ENCODE measurements at regions not wholly inside any gene's neighbourhood (a gene's known extent, or its start where the extent isn't known, plus 50 kb on each side); places are given as distances from the start of the nearest gene placed in this dataset.

DNA sequence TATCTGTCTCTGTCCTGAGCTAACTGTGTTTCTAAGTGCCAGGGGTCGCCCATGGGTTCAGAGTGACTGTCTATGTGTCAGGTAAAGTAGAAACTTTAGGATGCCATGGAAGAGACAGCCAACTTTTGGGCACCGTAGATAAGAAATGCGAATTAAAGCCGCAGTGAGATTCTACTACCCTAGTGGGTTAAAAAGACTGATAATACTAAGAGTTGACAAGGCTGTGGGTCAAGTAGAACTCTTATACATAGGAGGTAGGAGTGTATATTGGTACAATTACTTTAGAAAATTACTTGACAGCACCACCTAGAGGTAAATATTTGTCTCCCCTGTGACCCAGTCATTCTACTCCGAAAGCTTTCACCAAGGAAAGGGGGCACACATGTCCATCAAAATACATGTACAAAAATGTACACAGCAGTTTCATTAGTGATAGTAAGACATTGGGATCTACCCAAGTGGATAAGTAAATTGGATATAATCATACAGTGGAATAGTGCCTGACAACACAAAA, 371.3 kb downstream of the SLC4A3 start:
- no peak for DNase-seq (ENCODE audit: low read depth)

DNA sequence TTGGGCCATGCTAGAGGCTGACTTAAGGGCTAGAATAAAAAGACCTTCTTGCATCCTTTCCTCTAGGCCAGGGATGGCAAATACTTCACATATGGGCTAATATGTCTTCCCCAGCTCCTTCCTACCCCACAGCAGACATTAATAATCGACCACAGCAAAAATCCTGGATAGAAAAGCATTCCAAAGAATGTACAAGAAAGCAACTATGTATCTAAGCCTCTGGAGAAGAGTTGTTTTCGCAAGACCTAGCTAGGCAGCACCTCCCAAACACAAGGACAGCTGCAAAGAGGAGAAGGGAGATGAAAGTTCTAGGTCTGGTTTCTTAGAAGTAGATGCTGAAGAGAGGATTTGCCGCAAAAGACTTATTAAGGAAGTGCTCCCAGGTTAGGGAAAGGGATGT, 372.6 kb downstream of the SLC4A3 start:
- DNase-seq (ENCODE audit: low read depth): no peak

DNA sequence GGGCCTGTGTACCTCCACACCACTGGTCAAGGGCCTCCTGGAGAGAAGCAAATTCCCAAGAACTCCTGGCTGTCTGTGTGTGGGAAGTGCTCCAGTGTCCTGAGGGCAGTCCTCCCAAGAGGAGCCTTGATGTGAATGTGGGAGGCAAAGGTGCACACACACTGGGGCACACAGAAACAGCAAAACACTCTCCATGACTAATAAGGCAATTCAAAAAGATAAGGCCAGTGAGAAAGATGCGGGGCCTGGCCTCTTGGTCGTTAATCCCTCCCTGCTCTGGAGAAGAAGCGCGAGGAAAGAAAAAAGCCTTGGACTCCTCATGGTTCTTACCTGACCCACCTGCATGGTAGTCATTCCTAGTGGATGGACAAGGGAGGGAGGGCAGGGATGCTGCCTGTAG, 373.2 kb downstream of the SLC4A3 start:
- no peak for DNase-seq (ENCODE audit: low read depth)

DNA sequence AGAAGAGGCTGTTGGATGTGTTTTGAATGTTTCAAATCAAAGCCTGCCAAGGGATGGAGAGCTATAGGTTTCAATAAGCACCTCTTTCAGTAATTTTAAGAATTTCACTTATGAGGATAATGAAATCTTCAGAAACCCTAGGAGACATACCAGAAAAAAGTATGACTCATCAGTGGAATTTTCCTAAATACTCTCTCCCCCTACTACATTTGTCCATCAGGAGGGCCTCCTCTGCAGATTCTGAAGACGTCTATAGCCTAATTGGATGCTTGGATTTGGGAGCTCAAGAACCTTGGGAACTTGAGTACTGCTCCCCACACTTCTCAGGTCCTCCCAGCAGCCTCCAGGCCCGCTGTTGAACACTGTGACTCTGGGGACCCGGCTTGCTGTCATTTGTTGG, 374.3 kb downstream of the SLC4A3 start:
- DNase-seq (ENCODE audit: low read depth): no peak

DNA sequence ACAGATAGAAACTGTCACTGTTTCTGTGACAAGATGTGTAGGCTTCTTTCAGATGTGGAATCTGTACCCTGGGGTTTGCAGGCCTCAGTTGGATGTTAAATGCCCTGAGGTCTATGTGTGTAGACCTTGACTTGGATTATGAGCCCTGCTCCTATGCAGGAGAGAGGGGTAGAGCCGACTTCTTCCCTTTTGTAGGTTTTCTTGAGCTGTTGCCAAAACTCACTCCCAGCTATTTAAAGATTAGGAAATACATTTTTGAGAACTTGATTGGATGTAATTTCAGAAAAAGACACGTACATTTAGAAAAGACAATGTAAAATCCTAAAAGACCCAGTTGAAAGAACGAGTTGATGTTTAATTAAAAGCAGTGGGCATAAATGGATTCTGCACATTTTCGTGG, 374.8 kb downstream of the SLC4A3 start:
- DNase-seq (ENCODE audit: low read depth): no peak

DNA sequence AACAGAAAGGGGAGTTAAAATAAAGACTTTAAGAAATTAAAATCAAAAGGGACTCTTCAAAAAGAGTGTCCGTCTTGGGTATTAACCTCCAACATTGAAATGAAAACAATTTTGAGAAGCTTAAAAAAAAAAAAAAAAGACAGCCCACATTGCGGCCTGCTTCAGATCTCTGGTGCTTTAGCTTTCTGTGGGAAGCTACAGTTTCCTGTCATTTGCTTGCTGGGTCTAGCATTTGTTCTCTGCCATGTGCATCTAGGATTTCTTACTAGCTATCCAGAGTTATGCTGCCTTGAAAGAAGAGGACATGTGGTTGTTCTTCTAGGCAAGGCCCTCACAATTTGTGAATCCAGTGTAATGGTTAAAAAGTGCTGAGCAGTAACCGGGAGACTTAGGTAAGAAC, 375.3 kb downstream of the SLC4A3 start:
- no peak for DNase-seq (ENCODE audit: low read depth)

DNA sequence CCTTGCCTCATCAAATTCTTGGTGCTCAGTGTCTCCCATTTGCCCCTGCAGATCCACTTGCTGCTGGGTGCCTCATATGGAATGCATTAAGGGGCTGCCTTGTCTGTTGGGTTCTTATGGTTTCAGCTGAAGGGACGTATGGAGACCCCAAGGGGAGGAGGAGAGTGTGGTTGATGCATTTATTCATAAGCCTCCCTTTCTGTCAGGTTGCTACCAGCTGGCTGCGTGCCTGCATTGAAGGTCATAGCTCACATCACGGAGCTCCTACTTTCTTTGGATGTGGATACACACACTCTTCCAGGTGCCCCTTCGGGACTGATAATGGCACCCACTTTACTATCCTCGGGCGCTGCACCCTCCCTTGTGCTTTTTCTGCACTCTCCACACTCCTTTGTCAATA, 377.9 kb downstream of the SLC4A3 start:
- DNase-seq (ENCODE audit: low read depth): no peak

DNA sequence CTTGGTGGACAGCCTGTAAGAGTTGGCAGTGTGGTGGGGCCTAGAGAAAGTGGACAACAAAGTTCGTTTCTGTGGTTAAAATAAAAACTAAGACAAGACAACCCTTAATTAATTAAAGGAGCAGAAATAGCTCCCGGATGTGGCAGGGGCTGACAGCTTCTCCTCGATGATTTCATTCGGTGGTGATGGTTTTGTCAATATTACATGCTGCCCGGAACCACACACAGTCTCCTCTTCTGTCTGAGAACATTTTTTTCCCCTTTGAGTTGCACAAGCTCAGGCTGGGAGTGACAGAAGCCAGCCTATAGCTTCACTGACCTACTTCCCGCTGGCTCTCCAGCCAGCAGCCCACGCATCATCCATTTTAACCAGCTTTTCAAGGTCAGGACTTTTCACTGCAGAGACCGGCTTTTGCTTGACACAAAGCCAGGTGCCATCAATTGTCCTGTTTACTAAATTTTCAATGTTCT, 378.8 kb downstream of the SLC4A3 start:
- no peak for DNase-seq (ENCODE audit: low read depth)

DNA sequence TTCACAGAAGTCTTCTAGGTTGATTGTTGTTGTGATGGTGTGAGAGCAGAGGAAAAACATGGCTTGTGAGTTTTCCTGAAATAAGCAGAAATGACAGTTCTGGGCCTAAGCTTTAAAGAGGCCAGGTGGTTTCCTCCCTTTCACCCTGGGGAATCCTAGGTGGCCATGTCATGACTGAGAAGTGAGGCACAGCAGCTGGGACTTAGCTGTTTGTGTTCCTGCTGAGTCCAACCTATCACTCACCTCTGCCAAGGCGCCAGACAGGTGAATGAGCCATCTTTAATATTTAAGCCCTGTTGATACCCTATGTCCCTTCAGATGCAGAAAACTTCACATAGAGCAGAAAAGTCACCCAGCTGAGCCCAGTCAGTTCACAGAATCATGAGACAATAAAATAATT, 384.4 kb downstream of the SLC4A3 start:
- no peak for DNase-seq (ENCODE audit: low read depth)

DNA sequence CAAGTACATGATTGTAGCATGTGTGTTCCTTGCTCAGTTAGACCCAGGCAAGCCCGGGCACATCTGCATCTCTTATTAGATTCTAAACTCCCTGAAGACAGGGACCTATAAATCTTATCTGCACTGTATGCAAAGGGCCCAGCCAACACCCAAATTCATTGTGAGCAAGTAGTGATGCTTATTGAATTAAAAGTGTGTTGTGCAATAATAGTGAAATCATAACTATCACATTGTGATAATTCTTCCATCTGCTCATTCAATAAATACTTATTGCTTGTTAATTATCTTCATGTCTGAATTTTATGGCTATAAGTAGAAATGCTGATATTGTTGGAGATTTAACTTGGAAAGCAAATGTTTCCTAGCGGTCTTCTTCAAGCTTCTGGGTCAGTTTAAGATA, 387.5 kb downstream of the SLC4A3 start:
- DNase-seq (ENCODE audit: low read depth): no peak

DNA sequence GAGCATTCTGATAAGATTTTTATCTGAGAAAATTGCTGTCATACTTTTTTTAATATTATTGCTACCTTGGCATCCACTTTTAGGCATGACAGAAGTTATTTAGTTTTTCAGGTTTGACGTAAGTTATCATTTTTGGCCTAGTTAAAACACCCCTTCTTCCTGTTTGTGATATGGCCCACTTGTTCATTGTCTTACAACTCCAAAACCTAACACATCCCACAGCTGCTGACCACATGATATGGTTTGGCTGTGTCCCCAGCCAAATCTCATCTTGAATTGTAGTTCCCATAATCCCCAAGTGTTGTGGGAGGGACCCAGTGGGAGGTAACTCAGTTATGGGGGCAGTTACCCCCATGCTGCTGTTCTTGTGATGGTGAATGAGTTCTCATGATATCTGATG, 388.1 kb downstream of the SLC4A3 start:
- no peak for DNase-seq (ENCODE audit: low read depth)

DNA sequence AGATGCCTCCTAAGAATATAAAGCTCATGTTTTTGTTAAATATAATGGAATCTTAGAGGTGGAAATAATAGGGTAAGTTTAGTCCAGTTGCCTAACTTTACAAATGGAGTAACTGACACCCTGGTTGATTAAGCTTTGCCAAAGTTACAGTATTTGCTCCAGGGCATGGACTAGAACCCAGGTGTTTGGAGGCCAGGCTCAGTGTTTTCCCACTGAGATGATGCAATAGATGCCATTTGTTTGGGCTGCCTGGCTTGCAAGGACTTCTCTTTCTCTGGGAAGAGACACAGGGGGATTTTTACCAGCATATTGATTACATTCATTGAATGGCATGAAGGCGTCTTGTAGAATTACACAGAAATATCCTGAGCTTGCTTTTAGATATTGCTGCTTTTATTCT, 397.8 kb downstream of the SLC4A3 start:
- DNase-seq (ENCODE audit: low read depth): no peak

DNA sequence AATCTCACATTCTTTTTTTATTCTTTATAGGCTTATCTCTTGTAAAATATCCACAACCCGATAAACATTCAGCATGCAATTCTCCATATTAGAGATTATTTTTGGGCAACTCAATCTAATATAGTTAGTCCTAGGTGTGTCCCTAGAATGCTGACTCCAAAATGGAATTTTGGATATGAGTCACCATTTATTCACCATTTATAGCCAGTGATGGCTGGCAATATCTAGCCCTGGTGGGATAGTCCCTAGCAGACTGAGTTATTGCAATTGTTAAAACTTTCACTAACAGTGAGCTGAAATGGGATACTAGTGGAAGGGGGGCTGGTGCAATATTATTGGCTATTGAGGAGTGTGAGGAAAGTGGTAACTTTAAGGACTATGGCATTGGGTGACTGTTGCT, 401.6 kb downstream of the SLC4A3 start:
- no peak for DNase-seq (ENCODE audit: low read depth)

DNA sequence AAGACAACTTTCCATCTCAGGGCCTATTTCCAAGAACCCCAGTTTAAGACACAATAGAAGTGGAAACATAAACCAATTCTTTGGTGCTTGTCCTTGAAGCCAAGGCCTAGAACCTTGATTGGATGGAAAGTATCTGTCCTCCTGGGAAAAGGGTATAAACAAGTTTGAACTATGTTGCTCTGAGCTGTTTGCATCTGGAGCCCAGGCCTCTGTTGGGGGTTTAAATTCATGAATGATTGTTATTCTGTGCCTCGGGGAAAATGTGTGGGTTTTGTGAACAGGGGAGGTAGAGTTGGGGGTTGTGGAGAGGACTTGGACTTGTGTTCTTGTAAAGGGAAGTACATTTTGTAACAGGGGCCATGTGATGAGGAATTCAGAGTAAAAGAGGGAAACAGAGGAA, 406.1 kb downstream of the SLC4A3 start:
- DNase-seq (ENCODE audit: low read depth): no peak

DNA sequence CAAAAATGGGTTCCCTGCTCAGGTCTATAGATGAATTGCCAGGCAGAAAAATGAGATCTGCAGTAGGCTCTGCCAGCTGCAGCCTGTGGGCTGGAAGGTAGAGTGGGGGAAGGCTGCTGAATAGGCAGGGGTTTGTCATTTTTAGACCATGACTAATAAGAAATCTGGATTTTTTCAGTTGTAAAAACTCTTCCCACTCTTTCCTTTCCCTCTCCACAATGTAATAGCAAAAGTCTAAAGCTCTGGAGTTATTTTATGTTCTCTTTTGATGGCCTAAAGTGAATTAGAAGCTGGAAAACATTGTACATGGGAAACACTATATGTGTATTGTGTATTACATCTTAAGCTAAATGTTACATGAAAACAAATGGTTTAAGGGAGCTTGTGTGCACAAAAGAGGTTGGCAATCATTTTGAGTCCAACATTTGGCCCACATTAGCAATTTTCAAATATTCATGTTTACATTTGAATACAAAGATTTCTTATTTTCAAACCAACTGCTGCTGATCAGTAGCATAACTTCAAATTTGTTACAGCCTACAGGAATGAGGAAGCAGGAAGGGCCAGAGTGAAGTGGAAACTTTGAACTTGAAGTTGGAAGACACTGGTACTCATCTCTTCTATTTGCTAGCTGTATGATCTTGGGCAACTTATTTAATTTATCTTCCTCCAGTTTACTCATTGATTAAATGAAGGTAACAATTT, 407.1 kb downstream of the SLC4A3 start:
- no peak for DNase-seq (ENCODE audit: low read depth)

DNA sequence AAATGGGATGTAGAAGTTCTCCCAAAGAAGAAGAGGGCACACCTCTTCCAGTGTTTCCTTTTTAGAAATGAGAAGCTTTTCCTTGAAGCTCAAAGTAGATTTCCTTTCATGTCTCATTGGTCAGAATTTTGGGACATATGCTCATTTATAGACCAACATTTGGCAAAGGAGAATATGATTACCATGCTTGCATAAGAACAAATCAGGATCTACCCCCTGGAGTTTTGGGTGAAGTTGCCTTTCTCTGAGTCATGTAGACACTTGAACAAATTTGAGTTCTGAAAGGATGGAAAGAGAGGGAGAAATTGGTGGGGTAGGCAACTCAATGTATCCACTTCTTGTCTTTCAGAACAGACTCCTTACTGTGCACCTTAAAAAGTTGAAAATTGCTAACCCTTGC, 409.0 kb downstream of the SLC4A3 start:
- DNase-seq (ENCODE audit: low read depth): no peak

DNA sequence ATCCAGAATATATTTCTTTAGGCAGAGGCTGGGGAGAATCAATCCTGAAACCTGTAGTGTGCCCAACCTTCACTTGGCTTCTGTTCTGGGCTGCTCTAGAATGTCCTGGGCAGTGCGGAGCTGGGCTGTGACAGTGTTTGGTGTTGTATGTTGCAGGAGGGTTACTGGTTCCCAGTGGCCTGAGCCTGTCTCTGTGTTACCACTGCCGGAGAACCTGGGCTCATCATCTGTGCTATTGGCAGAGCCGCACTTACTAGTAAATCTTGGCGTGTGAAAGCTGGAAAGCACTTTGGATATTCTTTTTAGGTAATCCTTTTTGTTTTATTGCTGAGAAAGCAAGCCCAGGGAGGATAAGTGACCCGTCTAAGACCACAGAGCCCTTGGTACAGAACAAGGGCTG, 412.9 kb downstream of the SLC4A3 start:
- no peak for DNase-seq (ENCODE audit: low read depth)

DNA sequence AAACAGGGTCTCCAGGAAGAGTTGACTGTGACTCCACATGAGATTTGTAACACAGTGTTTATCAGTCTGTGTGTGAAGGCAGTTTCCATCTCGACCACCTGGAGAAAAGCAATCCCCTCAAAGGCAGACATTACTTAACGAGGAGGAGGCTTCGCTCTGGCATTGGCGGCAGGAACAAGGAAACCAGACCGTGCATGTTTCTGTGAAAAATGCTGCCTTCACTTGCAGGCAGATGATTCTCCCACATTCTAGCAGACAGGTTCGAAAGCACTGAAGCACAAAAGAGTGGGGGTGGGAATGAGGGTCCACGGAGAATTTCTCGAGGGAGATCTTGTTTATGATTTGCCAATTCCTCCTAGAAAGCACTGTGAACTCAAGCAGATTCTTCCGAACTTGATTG, 414.0 kb downstream of the SLC4A3 start:
- no peak for DNase-seq (ENCODE audit: low read depth)

DNA sequence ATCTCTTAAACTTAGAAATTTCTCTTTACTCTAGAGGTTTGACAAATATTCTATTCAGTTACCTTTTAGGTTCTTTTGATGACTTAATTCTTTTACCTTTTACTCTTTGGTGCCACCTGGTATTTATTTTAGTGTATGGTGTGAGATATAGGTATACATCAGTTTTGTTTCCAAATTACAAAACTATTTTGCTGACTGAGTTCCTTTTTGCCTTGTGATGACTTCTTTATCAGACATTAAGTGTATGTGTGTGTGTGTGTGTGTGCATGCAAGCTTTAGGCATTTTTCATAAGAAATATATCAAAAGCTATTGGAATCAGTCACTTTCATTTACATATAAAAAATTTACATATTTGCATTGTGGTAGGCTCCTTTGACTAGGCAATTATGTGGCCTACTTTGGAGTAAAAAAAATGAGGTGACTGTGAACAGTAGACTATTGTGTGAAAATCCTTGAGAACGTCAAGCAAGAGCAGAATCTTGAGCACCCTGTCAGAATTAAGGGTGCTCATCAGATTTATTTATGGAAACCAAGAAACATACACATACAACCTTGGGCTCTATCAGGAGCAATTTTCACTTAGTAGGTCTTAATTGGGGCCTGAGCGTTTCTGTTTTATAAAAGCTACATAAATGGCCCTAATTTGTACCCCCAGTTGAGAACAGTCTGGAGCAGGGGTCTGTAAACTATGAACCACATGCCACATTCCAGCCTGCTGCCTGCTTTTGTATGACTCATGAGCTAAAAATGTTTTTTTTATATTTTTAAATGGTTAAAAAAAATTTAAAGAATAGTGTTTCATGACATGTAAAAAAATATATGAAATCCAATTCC, 415.9 kb downstream of the SLC4A3 start:
- no peak for DNase-seq (ENCODE audit: low read depth)

DNA sequence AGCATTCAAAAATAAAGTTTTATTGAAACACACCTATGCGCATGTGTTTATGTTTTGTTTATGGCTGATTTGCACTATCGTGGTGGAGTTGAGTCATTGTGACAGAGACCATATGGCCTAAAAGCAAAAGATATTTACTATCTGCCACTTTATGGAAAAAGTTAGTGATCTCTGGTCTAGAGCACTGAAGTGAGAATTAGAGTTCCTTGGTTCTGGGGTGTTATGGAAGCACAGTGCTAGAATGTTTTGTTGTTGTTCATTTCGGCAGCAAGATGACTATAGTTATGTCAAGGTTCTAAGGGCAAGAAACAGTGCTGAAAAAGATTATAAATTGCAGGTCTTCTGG, 416.5 kb downstream of the SLC4A3 start:
- DNase-seq (ENCODE audit: low read depth): no peak

DNA sequence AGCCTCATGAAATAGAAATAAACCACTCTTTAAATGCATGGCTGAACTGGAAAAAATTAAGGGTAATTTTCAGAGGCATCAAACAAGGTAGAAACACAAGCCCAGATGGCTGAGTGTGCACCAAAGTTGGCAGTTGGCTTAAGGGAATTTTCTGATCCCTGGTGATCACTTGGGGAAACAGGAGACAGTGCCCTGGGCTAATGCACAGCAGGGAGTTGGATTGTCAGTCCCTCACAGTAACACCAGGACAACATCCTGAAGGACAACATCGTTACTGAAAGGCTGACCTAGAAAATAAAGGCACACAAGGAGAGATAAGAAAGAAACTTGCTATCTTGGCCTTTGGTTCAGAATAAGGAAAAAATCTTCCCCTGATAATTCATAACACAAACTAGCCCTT, 417.0 kb downstream of the SLC4A3 start:
- DNase-seq (ENCODE audit: low read depth): no peak

DNA sequence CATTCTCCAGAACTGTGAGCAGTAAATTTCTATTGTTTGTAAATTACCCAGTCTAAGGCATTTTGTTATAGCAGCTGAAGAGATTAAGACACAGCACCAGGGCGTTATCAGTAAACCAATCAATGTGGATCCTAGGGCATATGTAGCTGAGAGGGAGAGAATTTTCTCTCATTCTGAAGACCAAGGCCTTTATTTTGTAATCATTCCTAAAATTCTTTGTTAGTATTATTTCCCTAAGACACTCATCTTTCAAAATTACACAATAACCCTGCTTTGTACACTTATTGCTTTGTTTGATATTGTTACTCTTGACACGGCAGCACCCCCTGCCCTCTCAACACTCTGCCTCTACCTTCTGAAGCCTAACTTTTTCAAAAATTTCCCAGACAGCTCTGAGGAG, 419.1 kb downstream of the SLC4A3 start:
- no peak for DNase-seq (ENCODE audit: low read depth)

DNA sequence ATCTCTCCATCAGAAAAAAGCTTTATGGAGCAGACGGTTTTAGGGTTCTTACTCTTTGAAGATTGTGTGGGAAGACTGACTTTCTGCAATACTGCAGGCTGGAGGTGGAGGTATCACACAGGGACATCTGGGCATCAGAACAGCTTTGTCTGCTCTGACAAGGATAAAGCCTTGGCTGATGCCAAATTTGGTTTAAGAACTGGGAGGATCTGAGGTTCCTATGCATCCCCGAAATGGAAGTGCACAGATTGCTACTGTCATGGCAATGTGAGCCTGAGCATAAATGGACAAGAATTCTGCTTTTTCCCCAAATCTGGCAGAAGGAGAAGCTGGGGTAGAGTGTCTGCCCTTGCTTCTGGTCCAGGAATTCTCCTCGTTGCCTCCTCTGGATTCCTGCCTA, 424.3 kb downstream of the SLC4A3 start:
- no peak for DNase-seq (ENCODE audit: low read depth)

DNA sequence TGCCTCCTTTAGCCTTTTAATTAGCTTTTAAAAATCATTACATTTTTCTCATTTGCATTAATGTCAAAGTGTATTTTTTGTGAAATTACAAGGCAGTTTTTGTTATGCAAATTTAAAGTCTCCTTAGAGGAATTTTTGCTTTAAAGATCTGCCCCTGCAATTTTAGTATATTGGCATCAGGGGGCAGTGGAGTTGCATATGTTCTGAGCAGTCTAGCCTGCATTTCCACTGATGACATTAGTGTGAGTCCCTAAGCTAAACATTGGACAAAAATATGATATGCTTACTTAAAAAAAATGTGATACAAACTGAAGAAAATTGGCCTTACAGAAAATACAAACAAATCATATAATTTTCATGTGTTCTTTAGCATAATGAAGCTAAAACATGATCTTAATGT, 426.5 kb downstream of the SLC4A3 start:
- DNase-seq (ENCODE audit: low read depth): no peak

All from stimulated activated CD8-positive, alpha-beta memory T cell treated with anti-CD3 and anti-CD28 coated beads, Interleukin-12 subunit alpha, Interleukin-12 subunit beta, amount 100 ng/mL, for 4 hours (primary cell).